ENCODE measurements at regions not wholly inside any gene's neighbourhood (a gene's known extent, or its start where the extent isn't known, plus 50 kb on each side); places are given as distances from the start of the nearest gene placed in this dataset.

GRCh38 chrY:12483394-12483793, 217.6 kb upstream of the USP9Y start:
- no peak for DNase-seq (ENCODE audit: low read depth, low spot score)
- no peak for TF ChIP-seq CTCF (IDR thresholded peaks at IDR 0.05; ENCODE audit: extremely low read depth in 1 of 2, insufficient read depth in 1 of 2, low read depth in 1 of 2, low read length in 2 of 2)
- no peak for TF ChIP-seq FOS (IDR thresholded peaks at IDR 0.05; ENCODE audit: borderline replicate concordance, insufficient read depth, low read length)
- no peak for TF ChIP-seq GATA2 (IDR thresholded peaks at IDR 0.05; ENCODE audit: insufficient read depth, insufficient read length, low read depth, low read length)
- TF ChIP-seq JUN (IDR thresholded peaks at IDR 0.05; ENCODE audit: borderline replicate concordance, insufficient read depth, insufficient read length, low read depth): no peak
- no peak for TF ChIP-seq POLR2A (IDR thresholded peaks at IDR 0.05; ENCODE audit: low read depth, low read length)
- TF ChIP-seq EZH2 (IDR thresholded peaks at IDR 0.05; ENCODE audit: borderline replicate concordance, low read depth, low read length, severe bottlenecking): no peak
- TF ChIP-seq MAX (IDR thresholded peaks at IDR 0.05; ENCODE audit: insufficient read depth, insufficient read length): no peak
- TF ChIP-seq POLR2AphosphoS5 (IDR thresholded peaks at IDR 0.05; ENCODE audit: insufficient read depth, low read depth, low read length): no peak
- TF ChIP-seq MYC (IDR thresholded peaks at IDR 0.05; ENCODE audit: low read depth, low read length): no peak
- Histone ChIP-seq H4K20me1 (replicated peaks; ENCODE audit: control insufficient read depth, extremely low read depth, insufficient read depth, low read length) (no peaks in the 10 kb centered on the region), H2AFZ (ENCODE audit: low read depth, low read length) (no peak overlapping the region), H3K9me1 (replicated peaks; ENCODE audit: control insufficient read depth, extremely low read depth, insufficient read depth, low read length) (no peaks in the 10 kb centered on the region), H3K79me2 (ENCODE audit: control insufficient read depth, insufficient read depth, low read length) (no peaks in the 10 kb centered on the region), H3K36me3 (ENCODE audit: control insufficient read depth in 2 of 2, extremely low read depth in 1 of 2, insufficient read depth in 2 of 2, low read length in 2 of 2) (no peaks in the 10 kb centered on the region), H3K27ac (ENCODE audit: insufficient read depth, low read depth, low read length) (no peak overlapping the region), H3K4me3 (replicated peaks in 1 of 3; ENCODE audit: insufficient read depth in 1 of 3, low read depth in 1 of 3, low read length in 3 of 3) (no peak overlapping the region), H3K4me2 (ENCODE audit: insufficient read depth, low read length) (no peak overlapping the region), H3K9ac (replicated peaks; ENCODE audit: extremely low read depth, insufficient read depth, low read length) (no peak overlapping the region), H3K27me3 (ENCODE audit: control insufficient read depth in 2 of 2, insufficient read depth in 2 of 2, low read length in 2 of 2) (no peaks in the 10 kb centered on the region), H3K9me3 (replicated peaks; ENCODE audit: control insufficient read depth, insufficient read depth, low read length) (no peaks in the 10 kb centered on the region), H3K4me1 (ENCODE audit: control insufficient read depth, extremely low read depth, insufficient read depth, low read length) (no peaks in the 10 kb centered on the region)
- no peak for FAIRE-seq
- no TSS peak for BruUV-seq (replicated peaks)
- CTCF ChIA-PET: no interaction called here
- intact Hi-C loops (cut with micrococcal nuclease): no loop called here
- dilution Hi-C loops (cut with MboI; ENCODE audit: extremely low pct_ligation_motif_present, low sequenced_read_pairs): no loop called here
- POLR2A ChIA-PET: no interaction called here

All from endothelial cell of umbilical vein (primary cell).